ENCODE measurements at regions not wholly inside any gene's neighbourhood (a gene's known extent, or its start where the extent isn't known, plus 50 kb on each side); places are given as distances from the start of the nearest gene placed in this dataset.
"Not testable (repeated sequence)": the region's sequence is repeated elsewhere in the genome, so short reads cannot be mapped to it uniquely, and the experiment has no call there.

- DNase-seq = no peak
These were observed 288.3 kb upstream of the AMIGO2 start for GRCh38 chr12:47367912-47368537.

GRCh38 chr12:47366579-47366978, 286.8 kb upstream of the AMIGO2 start:
- DNase-seq = no peak

GRCh38 chr12:47366157-47366556, 286.4 kb upstream of the AMIGO2 start:
- DNase-seq = no peak

DNA sequence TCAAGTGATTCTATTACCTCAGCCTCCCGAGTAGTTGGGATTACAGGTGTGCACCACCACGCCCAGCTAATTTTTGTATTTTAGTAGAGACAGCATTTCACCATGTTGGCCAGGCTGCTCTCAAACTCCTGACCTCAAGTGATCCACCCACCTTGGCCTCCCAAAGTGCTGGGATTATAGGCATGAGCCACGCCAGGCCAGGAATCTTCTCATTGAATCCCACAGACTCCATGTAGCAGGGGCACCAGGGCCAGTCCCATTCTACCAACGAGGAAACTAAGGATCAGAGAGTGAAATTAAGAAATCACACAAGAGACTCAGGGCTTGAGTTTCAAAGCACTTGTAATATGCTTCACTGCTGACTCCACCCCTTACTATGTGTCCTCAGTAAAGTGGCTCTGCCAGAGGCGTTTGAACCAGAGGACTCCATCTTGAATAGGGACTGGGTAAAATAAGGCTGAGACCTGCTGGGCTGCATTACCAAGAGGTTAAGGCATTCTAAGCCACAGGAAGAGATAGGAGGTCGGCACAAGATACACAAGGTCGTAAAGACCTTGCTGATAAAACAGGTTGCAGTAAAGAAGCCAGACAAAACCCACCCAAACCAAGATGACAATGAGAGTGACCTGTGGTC, 285.8 kb upstream of the AMIGO2 start:
- DNase-seq = not testable (repeated sequence)

DNA sequence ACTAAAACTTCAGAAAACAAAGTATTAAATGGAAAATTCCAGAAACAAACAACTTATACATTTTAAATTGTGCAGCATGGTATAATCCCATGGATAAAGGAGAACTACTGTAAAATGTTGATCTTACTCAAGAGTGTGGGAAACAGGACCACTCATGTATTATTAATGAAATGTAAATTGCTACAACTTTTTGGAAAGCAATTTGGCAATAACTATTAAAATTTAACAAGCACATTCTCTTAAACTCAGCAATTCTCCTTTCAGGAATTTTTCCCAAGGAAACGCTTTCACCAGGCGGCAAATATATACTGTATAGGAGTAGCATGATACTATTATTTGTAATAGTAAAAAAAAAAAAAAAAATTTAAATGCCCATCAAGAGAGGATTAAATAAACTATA, 284.5 kb upstream of the AMIGO2 start:
- no peak for DNase-seq

DNA sequence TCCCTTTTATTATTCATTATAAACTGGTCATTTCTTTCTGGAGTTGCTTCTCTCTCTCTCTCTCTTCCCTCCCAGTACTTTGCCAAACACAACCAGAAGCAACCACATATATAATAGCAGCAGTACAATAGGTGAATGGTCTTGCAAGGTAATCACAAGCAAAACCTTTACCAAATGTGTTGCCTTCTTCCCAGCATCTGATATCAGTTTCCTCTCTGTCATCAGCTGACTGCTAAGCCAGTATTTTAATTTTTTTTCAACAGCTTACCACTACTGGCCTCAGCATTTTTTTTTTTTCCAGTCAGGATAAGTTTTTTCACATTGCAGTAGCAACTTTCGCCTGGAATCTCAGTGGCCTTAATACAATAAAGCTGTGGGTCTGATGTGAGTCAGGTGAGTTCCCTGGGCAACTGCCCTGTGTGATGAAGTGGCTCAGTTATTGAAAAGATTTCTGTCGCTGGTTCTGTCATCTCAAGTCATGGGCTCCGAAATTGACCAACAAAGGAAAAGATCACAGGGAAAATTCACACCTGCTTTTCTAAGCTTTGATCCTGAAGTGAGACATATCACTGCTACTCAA, 282.5 kb upstream of the AMIGO2 start:
- DNase-seq = no peak

- no peak for DNase-seq
These were observed 281.7 kb upstream of the AMIGO2 start for GRCh38 chr12:47361389-47362021.

- no peak for DNase-seq
These were observed 281.1 kb upstream of the AMIGO2 start for GRCh38 chr12:47360771-47361388.

DNA sequence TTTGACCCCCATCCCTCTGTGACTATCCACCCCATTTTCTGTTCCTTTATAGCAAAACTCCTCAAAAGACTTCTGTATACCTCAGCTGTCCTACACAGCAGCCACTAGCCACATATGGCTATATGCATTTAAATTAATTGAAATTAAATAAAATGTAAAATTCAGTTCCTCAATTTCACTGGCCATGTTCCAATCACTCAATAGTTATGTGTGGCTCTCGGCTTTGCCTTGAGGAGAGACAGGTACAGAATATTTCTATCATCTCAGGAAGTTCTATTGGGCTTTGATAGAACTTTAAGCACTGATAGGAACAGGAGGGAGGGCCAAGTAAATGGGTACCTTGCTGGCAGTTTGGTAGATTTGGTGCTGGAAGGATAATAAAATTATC, 280.3 kb upstream of the AMIGO2 start:
- DNase-seq = no peak

DNA sequence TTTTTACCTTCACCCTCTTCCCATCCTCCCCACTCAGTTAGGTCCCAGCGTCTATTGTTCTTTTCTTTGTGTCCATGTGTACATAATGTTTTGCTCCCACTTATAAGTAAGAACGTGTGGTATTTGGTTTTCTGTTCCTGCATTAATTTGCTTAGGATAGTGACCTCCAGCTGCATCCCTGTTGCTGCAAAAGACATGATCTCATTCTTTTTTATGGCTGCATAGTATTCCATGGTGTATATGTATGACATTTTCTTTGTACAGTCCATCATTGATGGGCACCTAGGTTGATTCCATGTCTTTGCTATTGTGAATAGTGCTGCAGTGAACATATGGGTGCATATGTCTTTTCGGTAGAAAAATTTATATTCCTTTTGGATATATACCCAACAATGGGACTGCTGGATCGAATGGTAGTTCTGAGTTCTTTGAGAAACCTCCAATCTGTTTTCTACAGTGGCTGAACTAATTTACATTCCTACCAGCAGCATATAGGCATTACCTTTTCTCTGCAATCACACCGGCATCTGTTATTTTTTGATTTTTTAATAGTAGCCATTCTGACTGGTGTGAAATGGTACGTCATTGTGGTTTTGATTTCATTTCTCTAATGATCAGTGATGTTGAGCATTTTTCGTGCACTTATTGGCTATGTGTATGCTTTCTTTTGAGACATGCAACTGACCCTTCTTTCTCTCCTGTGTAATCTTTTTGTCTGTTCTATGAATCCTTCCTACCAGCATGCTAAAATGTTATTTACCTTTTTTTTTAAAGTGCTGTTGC, 279.7 kb upstream of the AMIGO2 start:
- no peak for DNase-seq

DNA sequence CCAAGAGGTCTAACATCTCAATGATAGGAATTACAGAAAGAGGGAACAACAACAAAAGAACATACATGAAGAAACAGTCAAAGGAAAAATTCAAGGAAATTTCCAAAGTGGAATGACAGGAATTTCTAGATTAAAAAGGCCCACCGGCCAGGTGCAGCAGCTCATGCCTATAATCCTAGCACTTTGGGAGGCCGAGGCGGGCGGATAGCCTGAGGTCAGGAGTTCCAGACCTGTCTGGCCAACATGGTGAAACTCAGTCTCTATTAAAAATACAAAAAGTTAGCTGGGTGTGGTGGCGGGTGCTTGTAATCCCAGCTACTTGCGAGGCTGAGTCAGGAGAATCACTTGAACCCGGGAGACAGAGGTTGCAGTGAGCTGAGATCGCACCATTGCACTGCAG, 277.2 kb upstream of the AMIGO2 start:
- not testable (repeated sequence) for DNase-seq

GRCh38 chr12:47356129-47356700, 276.5 kb upstream of the AMIGO2 start:
- no peak for DNase-seq

DNA sequence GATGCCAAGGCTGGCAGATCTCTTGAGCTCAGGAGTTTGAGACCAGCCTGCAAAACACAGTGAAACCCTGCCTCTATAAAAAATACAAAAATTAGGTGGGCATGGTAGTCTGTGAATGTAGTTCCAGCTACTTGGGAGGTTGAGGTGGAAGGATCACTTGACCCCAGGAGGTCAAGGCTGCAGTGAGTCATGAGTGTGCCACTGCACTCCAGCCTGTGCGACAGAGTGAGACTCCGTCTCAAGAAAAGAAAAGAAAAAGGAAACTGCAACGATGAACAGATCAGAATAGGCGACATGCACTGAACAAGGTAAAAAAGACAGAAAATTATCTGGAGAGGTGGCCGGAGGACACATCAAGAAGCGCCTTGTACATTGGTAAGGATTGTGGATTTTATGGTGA, 273.7 kb upstream of the AMIGO2 start:
- DNase-seq = no peak

DNA sequence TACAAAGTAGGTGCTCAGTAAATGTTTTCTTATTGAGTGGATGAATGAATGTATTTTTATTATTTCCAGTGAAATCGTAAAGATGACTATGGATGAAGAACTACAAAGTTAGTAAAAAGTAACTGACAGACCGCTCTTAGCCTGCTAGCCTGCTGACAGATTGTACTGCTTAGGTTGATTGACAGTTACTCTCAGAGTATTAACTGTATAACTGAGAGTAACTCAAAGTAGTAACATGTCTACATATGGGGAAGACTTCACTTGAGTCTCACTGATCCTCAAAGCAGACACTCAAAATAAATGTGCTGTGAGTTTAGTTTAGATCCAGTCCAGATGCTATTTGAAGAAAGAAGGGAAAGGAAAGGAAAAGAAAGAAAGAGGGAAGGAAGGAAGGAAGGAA, 272.3 kb upstream of the AMIGO2 start:
- DNase-seq = no peak

GRCh38 chr12:47351526-47351925, 271.8 kb upstream of the AMIGO2 start:
- no peak for DNase-seq

DNA sequence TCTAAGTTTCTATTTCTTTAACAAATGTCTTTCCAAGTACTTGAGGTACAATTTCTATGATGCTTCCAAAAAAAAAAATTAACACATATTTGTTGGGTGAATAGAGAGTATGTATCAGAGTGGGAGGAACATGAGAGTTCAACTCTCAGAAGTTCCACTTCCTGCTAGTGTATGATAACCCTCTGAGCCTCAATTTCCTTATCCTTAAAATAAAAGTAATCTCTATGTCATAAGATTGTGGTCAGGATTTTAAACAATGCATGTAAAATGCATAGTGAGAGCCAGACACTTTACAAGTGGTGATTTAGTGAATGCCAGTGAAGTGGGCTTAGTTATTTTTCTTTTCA, 270.3 kb upstream of the AMIGO2 start:
- no peak for DNase-seq

- DNase-seq = no peak
These were observed 269.6 kb upstream of the AMIGO2 start for GRCh38 chr12:47349137-47350061.

- DNase-seq = no peak
These were observed 268.4 kb upstream of the AMIGO2 start for GRCh38 chr12:47348206-47348605.

DNA sequence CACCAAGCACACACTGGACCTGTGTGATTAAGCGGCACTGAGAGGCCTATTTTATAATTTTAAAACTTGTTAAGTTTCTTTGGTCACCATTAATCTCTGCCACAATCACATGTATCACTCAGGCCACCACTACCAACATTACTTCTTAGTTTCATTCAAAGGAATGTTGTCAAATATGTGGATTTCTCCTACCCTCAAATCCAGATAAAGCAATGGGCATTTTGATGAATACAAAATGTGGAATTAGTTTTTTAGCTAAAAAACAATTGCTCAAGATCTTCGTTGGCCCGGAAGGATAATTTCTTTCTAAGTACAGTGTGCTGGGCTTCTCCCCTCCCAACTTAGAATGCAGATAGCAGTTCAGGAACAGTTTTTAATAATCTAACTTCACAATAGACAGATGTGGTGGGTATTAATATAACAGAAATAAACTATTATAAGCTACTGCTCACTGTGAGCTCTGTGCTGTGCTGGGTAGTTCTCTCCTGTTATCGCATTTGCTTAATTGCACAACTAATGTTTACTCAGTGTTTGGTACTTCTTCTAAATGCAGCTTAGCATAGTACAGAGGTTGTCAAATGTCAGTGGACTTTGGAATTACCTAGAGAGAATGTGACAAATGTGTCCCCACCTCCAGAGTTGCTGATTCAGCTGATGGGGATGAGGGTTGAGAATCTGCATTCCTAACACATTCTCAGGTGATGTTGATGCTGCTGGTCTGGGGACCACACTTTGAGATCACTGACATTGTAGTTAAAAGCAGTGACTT, 266.7 kb upstream of the AMIGO2 start:
- DNase-seq = no peak

GRCh38 chr12:47343684-47344567, 264.2 kb upstream of the AMIGO2 start:
- no peak for DNase-seq
